ENCODE measurements at regions not wholly inside any gene's neighbourhood (a gene's known extent, or its start where the extent isn't known, plus 50 kb on each side); places are given as distances from the start of the nearest gene placed in this dataset.

DNA sequence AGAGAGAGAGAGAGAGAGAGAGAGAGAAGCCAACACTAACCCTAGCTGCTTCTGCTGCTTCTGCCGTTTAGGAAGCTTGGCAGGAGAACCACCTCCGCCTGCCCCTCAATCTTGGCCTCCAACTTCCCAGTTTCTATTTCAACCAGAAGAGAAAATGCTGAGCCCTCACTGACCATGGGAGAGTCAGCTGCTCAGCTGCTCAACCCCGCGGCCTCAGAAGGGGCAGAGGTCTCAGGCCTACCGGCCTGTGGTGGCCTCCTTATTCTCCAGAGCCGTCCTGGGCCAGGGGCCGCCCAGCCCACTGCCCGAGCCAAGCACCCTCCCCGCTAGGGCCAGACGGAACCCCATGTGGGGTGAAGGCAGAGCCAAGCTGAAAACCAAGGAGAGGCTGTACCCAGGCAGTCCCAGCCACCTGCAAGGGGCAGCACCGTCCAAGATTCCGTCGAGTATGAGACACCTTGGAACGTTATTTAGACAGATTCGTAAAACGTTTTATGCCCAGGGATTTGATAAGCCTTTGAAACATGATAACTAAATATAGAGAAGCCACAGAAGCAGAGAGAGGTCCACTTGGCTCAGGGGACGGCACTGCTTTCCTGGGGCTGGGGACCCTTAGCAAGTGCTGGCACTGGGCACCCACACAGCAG is 116.6 kb downstream of the DLL1 start:
- TF ChIP-seq, protein P1, sequence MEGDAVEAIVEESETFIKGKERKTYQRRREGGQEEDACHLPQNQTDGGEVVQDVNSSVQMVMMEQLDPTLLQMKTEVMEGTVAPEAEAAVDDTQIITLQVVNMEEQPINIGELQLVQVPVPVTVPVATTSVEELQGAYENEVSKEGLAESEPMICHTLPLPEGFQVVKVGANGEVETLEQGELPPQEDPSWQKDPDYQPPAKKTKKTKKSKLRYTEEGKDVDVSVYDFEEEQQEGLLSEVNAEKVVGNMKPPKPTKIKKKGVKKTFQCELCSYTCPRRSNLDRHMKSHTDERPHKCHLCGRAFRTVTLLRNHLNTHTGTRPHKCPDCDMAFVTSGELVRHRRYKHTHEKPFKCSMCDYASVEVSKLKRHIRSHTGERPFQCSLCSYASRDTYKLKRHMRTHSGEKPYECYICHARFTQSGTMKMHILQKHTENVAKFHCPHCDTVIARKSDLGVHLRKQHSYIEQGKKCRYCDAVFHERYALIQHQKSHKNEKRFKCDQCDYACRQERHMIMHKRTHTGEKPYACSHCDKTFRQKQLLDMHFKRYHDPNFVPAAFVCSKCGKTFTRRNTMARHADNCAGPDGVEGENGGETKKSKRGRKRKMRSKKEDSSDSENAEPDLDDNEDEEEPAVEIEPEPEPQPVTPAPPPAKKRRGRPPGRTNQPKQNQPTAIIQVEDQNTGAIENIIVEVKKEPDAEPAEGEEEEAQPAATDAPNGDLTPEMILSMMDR (IDR thresholded peaks at IDR 0.05) = no peak
- no peak for TF ChIP-seq POLR2AphosphoS5 (IDR thresholded peaks at IDR 0.05)
- no peak for TF ChIP-seq POLR2A (IDR thresholded peaks at IDR 0.05)
- no peak for TF ChIP-seq EP300 (IDR thresholded peaks at IDR 0.05)

All from gastroesophageal sphincter (tissue), 3 donors.